ENCODE measurements at regions not wholly inside any gene's neighbourhood (a gene's known extent, or its start where the extent isn't known, plus 50 kb on each side); places are given as distances from the start of the nearest gene placed in this dataset.

DNA sequence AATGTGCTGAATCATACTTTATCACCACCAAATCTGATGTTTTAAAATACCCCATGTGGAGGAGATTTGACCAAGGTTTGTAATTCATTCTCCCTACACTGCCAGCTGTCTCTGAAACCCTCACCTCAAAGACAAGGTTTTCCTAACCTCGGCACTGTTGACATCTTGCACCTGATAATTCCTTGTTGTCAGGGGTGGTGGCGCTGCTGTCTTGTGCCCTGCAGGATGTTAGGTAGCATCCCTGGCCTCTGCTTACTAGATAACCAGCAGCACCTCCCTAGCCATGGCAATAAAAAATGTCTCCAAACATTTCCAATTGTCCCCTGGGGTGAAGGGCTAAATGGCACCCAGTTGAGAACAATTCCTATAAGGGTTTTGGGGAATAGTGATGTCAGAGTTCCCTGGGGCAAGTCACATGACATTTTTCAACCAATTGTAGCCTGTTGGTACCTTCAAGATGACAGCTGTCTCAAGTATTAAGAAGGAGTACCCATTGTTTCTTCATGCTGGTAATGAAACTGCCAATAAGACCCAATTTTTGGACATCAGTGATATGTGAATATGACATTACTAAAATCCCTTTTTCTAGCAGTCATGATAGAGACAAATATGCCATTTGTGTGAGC lies 160.6 kb upstream of the PLCXD3 start:
- no peak for TF ChIP-seq CTCF (IDR thresholded peaks at IDR 0.05; ENCODE audit: insufficient read depth, low read length, missing control alignments)
- ChIA-PET CTCF (interaction anchor here (0.8 kb wide), 1 partner anchor 172 kb away, joined by 3 read pairs; no protein-coding TSS in a partner anchor), POLR2A (no interaction called here)
- no peak for DNase-seq (ENCODE audit: low read depth, low spot score)
- no peak overlapping the region for H3K4me3 ChIP-seq (ENCODE audit: low read depth, low read length)

GRCh38 chr5:41670216-41670615 lies 159.8 kb upstream of the PLCXD3 start:
- no peak overlapping the region for H3K4me3 ChIP-seq (ENCODE audit: low read depth, low read length)
- CTCF ChIA-PET = interaction anchor here (1.1 kb wide), 1 partner anchor 173 kb away, joined by 3 read pairs; no protein-coding TSS in a partner anchor
- TF ChIP-seq CTCF (IDR thresholded peaks at IDR 0.05; ENCODE audit: insufficient read depth, low read length, missing control alignments) = no peak
- POLR2A ChIA-PET = no interaction called here
- no peak for DNase-seq (ENCODE audit: low read depth, low spot score)

DNA sequence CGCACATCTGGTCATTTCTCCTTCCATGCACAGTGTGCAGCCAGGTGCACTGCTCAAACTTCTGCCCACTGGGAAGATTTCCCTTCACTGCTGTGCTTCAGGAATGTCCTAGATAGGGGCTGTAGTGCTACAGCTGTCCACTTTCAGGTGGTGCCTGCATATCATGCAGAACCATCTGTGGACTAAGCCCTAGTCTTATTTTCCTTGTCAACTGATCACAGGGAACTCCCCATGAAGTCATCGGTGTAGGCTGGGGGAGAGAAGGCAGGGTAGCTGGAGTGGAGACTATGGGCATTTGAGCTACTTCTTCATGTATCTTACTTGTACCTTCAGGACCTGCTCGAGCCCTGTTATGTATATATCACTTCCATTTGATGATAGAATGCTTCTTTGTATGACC lies 150.9 kb upstream of the PLCXD3 start:
- no peak overlapping the region for H3K4me3 ChIP-seq (ENCODE audit: low read depth, low read length)
- POLR2A ChIA-PET = no interaction called here
- DNase-seq (ENCODE audit: low read depth, low spot score) = no peak
- CTCF ChIA-PET = no interaction called here
- no peak for TF ChIP-seq CTCF (IDR thresholded peaks at IDR 0.05; ENCODE audit: insufficient read depth, low read length, missing control alignments)

- TF ChIP-seq CTCF (IDR thresholded peaks at IDR 0.05; ENCODE audit: insufficient read depth, low read length, missing control alignments) = no peak
- DNase-seq (ENCODE audit: low read depth, low spot score) = no peak
- ChIA-PET CTCF (interaction anchor here (0.8 kb wide), 1 partner anchor 18 kb away, joined by 3 read pairs; no protein-coding TSS in a partner anchor), POLR2A (no interaction called here)
- H3K4me3 ChIP-seq (ENCODE audit: low read depth, low read length) = no peak overlapping the region
These were observed 146.2 kb upstream of the PLCXD3 start for GRCh38 chr5:41656597-41656996.

- ChIA-PET CTCF (interaction anchor here (1.0 kb wide), 1 partner anchor 746 kb away, joined by 3 read pairs; no protein-coding TSS in a partner anchor), POLR2A (no interaction called here)
- no peak overlapping the region for H3K4me3 ChIP-seq (ENCODE audit: low read depth, low read length)
- DNase-seq (ENCODE audit: low read depth, low spot score) = no peak
- TF ChIP-seq CTCF (IDR thresholded peaks at IDR 0.05; ENCODE audit: insufficient read depth, low read length, missing control alignments) = no peak
These were observed 139.7 kb upstream of the PLCXD3 start for GRCh38 chr5:41650131-41650530.

DNA sequence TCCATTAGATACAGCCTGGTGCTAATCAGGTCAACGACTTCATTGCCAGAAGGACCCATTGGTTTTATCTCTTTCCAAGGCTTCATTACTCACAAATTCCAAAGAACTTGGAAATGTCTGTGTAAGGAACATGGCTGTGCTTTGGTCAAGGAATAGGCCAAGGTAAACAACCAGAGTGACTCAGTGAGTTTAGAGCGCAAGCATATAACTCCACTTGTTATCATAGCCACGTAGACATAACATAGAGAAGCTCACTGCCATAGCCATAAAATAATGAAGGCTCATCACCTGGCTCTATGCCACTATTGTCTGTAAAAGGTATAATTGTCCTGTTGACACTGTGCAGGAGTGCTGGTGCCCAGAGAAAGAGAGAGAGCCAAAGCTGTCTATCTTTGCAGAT lies 139.3 kb upstream of the PLCXD3 start:
- POLR2A ChIA-PET = no interaction called here
- H3K4me3 ChIP-seq (ENCODE audit: low read depth, low read length) = no peak overlapping the region

More for the DNA sequence above, 139.3 kb upstream of the PLCXD3 start:
- peak; percentile 73 for DNase-seq (ENCODE audit: low read depth, low spot score)
- TF ChIP-seq CTCF (IDR thresholded peaks at IDR 0.05; ENCODE audit: insufficient read depth, low read length, missing control alignments) = no peak
- CTCF ChIA-PET = interaction anchor here (0.7 to 1.0 kb wide), 2 partner anchors 14 to 745 kb away, joined by 3 read pairs; no protein-coding TSS in a partner anchor
